ENCODE measurements at regions not wholly inside any gene's neighbourhood (a gene's known extent, or its start where the extent isn't known, plus 50 kb on each side); places are given as distances from the start of the nearest gene placed in this dataset.
"Not testable (repeated sequence)": the region's sequence is repeated elsewhere in the genome, so short reads cannot be mapped to it uniquely, and the experiment has no call there.

DNA sequence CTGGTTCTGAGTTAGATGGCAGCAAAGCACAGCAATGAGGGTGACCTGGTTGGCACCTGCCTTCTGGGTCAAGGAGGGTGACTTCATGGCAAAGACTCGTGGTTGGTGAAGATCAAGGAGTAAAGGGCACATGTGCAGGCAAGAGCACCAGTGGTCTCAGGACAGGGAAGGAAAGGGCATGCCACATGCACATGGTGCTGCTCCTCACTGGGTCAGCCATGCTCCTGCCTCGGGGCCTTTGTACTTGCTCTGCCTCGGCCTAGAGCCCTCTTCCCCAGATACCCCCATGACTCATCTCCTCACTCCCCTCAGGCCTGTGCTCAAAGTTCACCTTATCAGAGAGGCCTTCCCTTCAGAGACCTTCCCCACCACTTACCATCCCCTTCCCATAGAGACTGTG is 106.7 kb upstream of the KDM7A start:
- DNase-seq (ENCODE audit: extremely low spot score, insufficient read length, low read depth) (no peak), FAIRE-seq (no peak)

DNA sequence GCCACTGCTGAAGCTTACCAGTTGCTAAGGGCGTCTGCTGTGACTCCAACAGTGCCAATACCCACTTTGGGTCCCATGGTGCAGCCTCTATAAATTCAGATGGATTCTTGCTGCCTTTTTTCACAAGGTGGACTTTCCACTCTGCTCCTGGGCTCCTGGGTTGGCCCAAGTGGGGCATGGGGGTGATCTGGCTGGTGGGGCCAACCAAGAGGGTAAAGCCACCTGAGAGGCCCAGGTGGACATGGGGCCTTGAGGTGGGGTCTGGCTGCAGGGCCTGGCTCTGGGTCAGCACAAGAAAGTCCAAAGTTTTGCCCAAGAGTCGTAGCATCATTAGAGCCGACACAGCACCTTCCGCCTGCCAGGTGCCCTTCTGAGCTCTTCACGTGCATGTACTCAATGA is 105.2 kb upstream of the KDM7A start:
- DNase-seq (ENCODE audit: extremely low spot score, insufficient read length, low read depth) (no peak), FAIRE-seq (no peak)

DNA sequence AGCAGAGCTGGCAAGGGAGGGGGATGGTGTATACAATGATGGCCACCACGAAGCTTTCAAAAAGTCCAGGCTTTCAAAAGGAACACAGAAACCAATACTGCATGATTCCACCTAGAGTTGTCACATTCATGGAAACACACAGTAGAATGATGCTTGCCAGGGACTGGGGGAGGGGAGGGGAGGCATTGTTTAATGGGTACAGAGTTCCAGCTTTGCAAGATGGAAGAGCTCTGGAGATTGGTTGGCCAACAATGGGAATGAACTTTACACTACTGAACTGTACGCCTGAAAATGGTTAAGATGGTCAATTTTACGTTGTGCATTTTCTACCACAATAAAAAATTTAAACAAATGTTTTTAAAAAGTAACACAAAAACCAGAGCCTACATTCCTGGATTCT is 104.5 kb upstream of the KDM7A start:
- FAIRE-seq (no peak), DNase-seq (ENCODE audit: extremely low spot score, insufficient read length, low read depth) (no peak)

DNA sequence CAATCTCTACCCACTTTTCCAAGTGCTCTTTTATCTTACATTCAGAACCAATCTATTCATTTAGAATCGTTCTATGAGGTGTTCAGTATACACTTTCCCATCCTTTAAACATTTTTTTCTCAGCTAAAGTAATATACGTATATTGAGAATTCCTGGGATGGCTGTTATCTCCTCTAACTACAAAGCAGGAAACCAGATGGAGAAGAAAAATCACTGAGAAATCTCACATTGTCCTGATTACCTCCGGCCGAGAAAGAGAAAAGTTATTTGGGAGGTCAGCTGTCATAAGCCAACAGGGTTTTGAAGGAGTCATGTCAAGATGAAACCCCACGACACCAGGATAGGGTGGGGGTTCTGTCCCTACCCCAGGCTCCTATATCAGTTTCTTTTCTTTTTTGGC is 99.2 kb upstream of the KDM7A start:
- no peak for FAIRE-seq
- no peak for DNase-seq (ENCODE audit: extremely low spot score, insufficient read length, low read depth)

DNA sequence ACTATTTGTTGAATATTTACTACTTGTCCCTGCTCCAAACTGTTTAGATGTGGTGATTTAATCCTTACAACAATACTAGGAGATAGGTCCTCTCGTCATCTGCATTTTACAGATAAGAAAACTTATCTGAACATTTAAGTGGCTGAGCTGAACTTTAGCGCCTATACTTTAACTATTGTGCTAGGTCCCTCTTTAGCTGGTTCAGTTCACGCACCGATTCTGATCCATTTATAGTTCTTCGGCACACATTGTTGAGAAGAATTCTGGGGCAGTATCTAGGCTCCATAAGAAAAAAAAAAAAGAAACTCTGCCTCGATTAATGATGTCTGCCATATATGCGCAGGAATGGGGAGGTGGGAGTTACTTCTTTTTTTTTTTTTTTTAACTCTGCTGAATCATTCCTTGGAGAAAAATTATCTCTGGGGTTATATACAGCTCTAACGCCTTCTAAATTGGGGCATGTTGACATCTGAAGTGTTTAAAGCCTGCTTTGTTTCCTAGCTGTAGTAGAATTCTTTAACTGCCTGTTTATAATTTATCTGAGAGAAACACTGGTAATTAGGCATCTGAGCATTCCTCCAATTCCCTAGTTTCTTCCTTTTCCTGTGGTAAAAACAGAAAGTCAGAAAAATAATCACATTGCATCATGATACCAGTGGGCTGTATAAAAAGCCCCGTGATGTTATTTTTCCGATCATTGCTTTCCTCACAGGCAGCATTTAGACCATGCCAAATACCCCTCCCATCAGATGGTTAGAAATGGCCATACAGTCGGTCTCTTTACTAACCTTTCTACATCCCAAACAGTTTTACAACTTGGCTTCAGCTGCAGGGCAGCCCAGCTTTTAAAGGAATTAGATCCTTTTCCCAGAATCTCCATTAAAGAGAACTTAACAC is 98.5 kb upstream of the KDM7A start:
- DNase-seq (ENCODE audit: extremely low spot score, insufficient read length, low read depth): no peak
- FAIRE-seq: no peak

DNA sequence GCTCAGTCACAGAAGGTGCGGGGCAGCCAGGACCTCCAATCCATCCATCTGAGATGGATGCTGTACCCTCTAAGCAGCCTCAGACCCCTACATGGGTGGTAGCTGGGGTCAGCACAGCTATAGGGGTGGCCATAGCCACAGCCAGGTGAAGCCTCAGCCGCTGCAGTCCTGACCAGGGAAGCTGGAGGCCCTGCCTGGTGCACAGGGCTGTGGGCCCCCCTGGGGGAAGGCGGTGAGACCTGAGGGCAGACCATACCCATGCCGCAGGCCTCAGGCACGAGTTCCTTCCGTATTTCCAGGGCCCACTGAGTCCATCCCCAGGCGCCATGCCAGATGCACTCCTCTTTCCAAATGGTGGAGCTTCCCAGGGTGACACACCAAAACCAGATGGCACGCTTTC is 96.6 kb upstream of the KDM7A start:
- DNase-seq (ENCODE audit: extremely low spot score, insufficient read length, low read depth) (no peak), FAIRE-seq (no peak)

DNA sequence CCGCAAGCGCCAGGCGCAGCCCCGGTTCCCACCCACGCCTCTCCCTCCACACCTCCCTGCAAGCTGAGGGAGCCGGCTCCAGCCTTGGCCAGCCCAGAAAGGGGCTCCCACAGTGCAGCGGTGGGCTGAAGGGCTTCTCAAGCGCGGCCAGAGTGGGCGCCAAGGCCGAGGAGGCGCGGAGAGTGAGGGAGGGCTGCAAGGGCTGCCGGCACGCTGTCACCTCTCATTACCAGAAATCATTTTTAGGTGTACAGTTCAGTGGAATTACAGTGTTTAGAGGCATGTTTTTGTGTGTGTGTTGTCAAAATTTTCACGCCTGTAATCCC is 94.8 kb upstream of the KDM7A start:
- not testable (repeated sequence) for FAIRE-seq; DNase-seq (ENCODE audit: extremely low spot score, insufficient read length, low read depth)

DNA sequence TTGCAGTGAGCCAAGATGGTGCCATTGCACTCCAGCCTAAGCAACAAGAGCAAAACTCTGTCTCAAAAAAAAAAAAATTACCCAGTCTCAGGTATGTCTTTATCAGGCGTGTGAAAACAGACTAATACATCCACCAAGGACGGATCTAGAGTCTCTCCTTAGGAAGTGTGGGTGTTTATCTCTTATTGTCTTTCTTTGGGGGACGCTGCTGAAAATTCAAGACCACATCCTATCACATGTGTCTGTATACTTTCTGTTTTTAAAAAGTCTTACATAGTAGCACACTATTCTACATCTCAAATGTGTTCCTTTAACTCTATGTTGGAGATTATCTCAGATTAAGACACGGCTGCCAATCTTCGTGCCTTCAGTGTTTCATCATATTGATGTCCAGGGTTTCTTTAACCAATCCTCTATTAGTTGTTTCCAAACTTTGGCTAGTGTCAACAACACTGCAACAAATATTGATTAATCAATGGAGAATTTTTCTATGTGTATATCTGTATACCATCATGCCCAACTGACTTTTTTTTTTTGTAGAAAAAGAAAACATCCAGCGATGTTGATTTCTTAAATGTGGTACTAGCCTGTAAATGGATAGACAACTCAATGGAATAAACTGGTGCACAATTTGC is 92.3 kb upstream of the KDM7A start:
- FAIRE-seq (no peak), DNase-seq (ENCODE audit: extremely low spot score, insufficient read length, low read depth) (no peak)

DNA sequence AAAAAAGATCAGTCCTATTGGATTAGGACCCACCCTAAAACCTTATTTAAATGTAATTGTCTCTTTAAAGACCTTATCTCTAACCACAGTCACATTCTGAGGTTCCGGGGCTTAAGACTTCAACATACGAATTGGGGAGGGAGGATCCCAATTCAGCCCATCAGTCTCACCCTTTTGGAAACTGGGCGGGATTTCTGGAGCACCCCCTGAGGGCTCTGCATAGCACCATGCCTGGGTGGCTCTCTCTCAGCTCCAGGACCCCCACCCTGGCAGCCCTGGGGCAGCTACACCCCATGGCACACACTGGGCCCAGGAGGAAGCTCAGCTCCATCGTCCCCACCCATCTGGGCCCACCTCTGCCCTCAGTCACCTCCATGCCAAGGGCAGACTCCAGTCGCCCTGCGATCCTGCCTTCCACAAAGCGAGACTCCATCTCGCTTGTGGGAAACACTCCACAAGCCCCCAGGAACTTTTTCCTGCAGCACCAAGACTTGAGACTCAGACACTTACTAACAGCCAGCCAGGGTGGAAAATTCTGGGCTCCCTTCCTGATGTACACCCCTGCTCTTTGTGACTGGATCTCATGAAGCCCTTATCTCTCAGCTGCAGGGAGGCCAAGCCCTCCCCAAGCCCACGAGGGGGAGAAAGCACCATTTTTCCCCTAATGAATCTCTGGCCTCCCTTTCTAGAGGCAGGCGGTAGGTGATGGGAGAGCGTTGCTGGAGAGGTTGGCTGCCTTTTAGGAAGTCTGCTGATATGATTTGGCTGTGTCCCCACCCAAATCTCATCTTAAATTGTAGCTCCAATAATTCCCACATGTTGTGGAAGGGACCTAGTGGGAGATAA is 90.8 kb upstream of the KDM7A start:
- DNase-seq (ENCODE audit: extremely low spot score, insufficient read length, low read depth) (no peak), FAIRE-seq (no peak)

DNA sequence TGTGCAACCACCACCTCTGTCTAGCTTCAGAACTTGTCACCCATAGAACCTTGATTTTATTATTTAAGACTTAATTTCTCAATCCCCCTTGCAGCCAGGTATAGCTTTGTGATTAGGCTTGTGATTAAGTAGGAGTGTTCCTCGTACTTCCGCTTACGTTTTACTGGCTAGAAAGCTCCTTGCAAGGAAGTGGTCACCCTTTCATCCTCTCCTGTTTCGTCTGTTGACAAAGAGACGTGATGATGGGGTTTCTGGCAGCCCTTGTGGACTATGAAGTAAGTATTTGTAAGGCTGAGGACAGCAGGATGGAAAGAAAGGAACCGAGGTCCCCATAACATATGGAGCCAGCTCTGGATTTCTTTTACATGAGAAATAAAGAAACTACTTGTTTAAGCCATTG is 86.5 kb upstream of the KDM7A start:
- no peak for FAIRE-seq
- no peak for DNase-seq (ENCODE audit: extremely low spot score, insufficient read length, low read depth)

DNA sequence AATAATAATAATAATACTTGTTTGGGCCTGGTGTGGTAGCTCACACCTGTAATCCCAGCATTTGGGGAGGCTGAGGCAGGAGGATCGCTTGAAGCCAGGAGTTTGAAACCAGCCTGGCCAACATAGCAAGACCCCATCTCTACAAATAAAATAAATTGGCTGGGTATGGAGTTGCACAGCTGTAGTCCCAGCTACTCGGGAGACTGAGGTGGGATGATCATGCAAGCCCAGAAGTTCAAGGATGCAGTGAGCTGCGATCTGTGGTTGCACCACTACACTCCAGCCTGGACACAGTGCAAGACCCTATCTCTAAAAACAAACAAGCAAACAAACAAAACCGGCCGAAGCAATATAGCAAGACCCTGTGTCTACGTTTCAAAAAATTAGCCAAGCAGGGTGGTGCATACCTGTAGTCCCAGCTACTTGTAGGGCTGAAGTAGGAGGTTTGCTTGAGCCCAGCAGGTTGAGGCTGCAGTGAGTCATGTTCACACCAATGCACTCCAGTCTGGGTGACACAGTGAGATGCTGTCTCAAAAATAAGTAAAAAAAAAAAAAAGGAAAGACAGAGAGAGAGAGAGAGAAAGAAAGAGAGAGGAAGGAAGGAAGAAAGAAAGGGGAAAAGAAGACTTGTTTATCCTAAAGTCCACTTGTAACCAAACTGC is 85.6 kb upstream of the KDM7A start:
- DNase-seq (ENCODE audit: extremely low spot score, insufficient read length, low read depth) (no peak), FAIRE-seq (no peak)

DNA sequence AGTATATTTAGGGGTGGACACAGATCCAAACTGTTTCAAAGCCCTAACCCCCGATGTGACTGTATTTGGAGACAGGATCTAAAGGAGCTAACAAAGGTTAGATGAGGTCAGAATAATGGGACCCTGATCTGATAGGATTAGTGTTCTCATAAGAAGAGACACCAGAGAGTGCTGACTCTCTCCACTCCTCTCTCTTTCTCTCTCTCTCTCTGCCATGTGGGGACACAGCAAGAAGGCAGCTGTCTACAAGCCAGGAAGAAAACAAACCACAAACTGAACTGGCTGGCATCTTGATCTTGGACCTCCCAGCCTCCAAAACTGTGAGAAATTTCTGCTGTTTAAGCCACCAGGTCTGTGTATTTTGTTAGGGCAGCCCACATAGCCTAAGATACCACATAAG is 84.7 kb upstream of the KDM7A start:
- FAIRE-seq (no peak), DNase-seq (ENCODE audit: extremely low spot score, insufficient read length, low read depth) (no peak)

DNA sequence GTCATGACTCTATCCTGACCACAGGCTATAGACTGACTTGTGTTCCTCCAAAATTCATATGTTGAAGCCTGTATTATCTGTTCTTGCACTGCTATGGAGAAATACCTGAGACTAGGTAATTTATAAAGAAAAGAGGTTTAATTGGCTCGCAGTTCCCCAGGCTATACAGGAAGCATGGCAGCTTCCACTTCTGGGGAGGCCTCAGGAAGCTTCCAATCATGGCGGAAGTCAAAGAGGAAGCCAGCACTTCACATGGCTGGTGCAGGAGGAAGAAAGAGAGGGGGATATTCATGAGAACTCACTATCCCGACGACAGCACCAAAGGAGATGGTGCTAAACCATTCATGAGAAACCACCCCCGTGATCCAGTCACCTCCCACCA is 84.3 kb upstream of the KDM7A start:
- FAIRE-seq (no peak), DNase-seq (ENCODE audit: extremely low spot score, insufficient read length, low read depth) (no peak)

DNA sequence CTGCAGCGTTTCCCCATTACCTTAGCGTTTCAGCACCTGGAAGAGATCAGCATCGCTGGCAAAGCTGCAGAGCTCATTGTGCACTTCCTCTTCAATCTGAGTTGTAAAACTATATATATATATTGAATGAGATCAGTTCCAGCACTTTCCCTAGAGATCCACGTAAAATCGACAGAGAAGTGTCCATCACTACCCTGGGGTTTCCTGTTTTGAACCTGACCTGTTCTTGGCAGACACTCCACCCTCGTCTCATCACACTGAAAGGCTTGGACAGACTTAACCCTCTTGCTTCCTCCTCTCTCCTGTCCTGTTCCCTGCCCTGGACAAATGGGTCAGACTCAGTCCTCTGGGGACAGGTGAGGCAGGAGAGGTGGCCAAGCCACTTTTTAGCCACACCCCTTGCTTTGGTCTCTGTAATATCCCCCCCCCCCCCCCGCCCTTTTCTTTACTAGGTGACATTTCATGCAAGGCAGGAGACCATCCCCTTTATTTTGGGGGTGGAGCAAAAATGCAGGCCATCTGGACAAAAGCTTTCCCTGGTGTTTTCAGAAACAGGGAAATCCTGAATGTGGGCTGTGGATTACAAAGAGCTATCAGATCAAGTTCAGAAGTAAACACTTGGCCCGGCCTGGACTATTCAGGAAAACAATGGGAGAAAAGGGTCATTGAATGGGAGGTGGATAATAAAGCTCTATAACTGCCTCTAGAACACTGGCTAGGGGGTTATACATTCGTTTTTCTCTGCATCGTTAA is 83.7 kb upstream of the KDM7A start:
- no peak for FAIRE-seq

DNA sequence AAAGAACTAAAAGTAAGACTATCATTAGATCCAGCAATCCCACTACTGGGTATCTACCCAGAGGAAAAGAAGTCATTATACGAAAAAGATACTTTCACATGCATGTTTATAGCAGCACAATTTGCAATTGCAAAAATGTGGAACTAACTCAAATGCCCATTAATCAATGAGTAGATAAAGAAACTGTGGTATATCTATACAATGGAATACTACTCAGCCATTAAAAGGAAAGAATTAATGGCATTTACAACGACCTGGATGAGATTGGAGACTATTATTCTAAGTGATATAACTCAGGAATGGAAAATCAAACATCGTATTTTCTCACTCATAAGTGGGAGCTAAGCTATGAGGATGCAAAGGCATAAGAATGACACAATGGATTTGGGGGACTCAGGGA is 80.5 kb upstream of the KDM7A start:
- not testable (repeated sequence) for DNase-seq (ENCODE audit: extremely low spot score, insufficient read length, low read depth); FAIRE-seq

More for the DNA sequence above, 83.7 kb upstream of the KDM7A start:
- DNase-seq (ENCODE audit: extremely low spot score, insufficient read length, low read depth): no peak

DNA sequence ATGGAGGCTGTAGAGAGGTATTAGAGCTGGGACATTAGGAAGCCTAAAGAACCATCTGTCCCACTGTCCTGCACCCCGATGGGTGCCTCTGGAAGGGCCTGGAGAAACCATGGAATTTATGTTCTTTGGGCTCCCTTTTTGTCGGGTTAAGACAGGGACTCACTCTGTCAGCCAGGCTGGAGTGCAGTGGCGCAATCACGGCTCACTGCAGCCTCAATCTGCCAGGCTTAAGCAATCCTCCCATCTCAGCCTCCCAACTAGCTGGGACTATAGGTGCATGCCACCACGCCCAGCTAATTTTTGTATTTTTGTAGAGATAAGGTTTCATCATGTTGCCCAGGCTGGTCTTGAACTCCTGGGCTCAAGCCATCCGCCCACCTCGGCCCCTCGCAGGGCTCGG is 78.2 kb upstream of the KDM7A start:
- not testable (repeated sequence) for FAIRE-seq; DNase-seq (ENCODE audit: extremely low spot score, insufficient read length, low read depth)

DNA sequence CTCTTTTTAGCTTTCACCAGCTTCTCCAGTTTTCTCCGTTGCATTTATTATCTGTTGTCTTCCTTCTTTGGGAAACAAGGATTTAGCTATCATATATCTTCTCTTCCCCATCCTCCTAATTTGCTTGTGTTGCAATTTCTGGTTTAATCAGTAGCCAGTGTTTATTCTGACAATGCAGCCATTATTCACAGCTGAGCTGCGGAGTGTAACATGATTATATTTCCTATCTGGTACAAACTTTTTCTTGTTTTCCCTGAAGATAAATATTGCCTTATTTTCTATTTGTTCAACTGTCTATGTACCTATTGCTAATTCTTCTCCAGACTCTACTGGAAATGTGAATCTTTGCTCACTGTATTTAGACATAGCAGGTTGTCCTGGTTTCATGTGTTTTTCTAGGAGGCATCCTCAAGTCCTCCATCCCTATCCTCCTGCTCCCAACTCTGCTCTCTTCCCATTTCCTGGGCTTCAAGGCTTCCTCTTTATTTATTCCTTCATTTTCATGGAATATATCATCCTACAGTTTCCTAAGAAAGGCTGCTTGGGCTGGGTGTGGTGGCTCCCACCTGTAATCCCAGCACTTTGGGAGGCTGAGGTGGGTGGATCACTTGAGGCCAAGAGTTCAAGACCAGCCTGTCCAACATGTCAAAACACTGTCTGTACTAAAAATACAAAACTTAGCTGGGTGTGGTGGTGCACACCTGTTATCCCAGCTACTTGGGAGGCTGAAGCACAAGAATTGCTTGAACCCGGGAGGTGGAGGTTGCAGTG is 72.4 kb upstream of the KDM7A start:
- no peak for FAIRE-seq
- DNase-seq (ENCODE audit: extremely low spot score, insufficient read length, low read depth): no peak

DNA sequence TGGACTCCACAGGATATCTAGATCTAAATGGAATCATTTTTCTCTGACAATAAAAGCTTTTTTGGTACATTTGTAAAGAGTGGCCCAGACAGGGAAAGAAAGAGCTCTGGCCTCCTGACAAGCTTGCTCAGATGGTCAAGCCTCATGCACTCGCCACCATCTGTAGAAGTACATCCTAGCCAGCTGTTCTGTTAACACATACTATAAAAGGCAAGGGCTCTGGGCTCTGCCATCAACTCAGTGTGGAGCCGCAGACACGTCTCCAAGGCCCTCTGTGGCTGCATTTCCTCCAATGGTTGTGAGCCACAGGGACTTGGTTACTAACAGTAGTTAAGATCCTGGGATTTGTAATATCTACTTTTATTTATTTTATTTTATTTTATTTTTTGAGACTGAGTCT is 70.8 kb upstream of the KDM7A start:
- DNase-seq (ENCODE audit: extremely low spot score, insufficient read length, low read depth): no peak
- no peak for FAIRE-seq

DNA sequence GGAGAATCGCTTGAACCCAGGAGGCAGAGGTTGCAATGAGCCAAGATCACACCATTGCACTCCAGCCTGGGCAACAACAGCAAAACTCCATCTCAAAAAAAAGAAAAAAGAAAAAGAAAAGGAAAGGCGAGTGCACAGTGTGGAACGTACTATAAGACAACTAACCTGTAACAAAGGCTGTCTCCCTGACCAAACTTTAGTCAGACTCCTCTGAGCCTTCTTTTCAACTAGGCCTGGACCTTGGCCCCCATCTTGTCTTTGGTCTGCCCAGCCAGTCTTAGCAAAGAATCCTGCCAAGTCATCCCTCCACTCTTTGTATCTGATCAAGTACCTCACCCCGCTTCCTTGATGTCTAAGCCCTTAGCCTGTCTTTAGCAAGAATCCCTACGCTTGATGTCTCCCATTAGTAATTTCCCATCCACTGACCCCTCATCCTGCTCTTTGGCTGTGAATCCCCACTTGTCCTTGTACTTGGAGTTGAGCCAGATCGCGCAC is 68.9 kb upstream of the KDM7A start:
- DNase-seq (ENCODE audit: extremely low spot score, insufficient read length, low read depth) (no peak), FAIRE-seq (no peak)
